ENCODE measurements at regions not wholly inside any gene's neighbourhood (a gene's known extent, or its start where the extent isn't known, plus 50 kb on each side); places are given as distances from the start of the nearest gene placed in this dataset.
"Not testable (repeated sequence)": the region's sequence is repeated elsewhere in the genome, so short reads cannot be mapped to it uniquely, and the experiment has no call there.

DNA sequence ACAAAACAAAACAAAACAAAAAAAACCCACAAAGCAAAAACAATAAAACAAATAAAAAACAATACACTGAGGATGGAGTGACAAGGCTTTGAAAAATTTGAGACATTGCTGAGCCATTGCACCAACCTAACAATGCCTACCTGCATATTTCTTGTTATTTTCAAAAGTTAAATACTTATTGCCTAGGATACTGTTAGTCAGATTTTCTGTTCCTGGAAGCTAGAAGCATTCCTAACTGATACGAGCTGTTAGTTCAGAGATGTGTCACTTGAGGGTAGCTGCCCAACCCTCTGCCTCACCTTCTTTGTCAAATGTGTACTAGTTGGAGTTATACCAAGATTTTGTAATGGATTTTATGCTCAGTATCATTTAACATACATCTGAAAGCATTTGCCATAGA, 187.2 kb downstream of the TXNL1 start:
- H3K27ac ChIP-seq: no peak overlapping the region
- TF ChIP-seq, protein P1, sequence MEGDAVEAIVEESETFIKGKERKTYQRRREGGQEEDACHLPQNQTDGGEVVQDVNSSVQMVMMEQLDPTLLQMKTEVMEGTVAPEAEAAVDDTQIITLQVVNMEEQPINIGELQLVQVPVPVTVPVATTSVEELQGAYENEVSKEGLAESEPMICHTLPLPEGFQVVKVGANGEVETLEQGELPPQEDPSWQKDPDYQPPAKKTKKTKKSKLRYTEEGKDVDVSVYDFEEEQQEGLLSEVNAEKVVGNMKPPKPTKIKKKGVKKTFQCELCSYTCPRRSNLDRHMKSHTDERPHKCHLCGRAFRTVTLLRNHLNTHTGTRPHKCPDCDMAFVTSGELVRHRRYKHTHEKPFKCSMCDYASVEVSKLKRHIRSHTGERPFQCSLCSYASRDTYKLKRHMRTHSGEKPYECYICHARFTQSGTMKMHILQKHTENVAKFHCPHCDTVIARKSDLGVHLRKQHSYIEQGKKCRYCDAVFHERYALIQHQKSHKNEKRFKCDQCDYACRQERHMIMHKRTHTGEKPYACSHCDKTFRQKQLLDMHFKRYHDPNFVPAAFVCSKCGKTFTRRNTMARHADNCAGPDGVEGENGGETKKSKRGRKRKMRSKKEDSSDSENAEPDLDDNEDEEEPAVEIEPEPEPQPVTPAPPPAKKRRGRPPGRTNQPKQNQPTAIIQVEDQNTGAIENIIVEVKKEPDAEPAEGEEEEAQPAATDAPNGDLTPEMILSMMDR (IDR thresholded peaks at IDR 0.05): no peak
- no peak for DNase-seq (ENCODE audit: low spot score)
- H3K4me3 ChIP-seq: no peak overlapping the region

DNA sequence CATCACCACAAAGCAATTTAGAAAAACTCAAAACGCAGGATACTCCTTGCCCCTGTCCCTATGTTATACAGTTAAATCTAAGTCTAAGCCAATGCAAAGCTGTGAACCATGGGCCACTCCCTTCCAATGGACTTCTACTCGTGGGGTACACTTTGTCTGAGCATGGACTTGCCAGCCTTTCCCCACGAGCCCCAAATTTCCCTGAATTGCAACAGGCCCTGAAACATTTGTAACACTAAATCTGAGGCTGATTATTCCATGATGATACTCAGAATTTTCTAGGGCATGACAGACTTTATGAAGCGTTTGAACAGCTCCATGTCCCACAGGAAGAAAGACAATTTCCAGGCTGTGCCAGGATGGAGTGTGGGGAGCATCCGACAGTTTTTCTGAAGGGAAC, 189.6 kb downstream of the TXNL1 start:
- DNase-seq (ENCODE audit: low spot score): no peak
- TF ChIP-seq, protein P1 (IDR thresholded peaks at IDR 0.05): no peak
- no peak overlapping the region for H3K27ac ChIP-seq
- no peak overlapping the region for H3K4me3 ChIP-seq

- no peak overlapping the region for H3K27ac ChIP-seq
- TF ChIP-seq, protein P1 (IDR thresholded peaks at IDR 0.05): no peak
- DNase-seq (ENCODE audit: low spot score): no peak
- no peak overlapping the region for H3K4me3 ChIP-seq
Observed at GRCh38 chr18:56445422-56445821, 193.0 kb downstream of the TXNL1 start.

DNA sequence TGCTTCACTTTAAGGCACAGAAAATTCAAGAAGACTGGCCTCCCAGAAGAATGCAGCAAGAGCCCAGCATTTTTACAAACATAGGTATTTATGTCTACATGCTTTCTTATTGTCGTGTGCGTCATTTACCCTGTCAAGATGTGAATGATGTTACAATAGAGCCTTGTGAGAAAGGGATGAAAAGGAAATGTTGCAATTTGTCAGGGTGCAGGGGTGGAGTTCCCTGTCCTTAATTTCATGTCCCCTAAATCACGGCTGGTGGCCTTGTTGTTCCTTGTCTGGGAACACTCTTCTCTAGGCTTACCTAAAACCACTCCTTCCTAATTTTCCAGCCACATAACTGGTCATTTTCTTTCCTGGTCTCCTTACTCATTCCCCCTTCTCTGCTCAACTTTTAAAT, 194.2 kb downstream of the TXNL1 start:
- no peak overlapping the region for H3K4me3 ChIP-seq
- TF ChIP-seq, protein P1 (IDR thresholded peaks at IDR 0.05): no peak
- H3K27ac ChIP-seq: peak overlapping the region in 1 of 2 donors; percentile 37
- no peak for DNase-seq (ENCODE audit: low spot score)

GRCh38 chr18:56443166-56443907, 195.1 kb downstream of the TXNL1 start:
- TF ChIP-seq, protein P1 (IDR thresholded peaks at IDR 0.05): no peak
- Histone ChIP-seq H3K27ac (peak overlapping the region in 1 of 2 donors; percentile 37), H3K4me3 (no peak overlapping the region)
- DNase-seq (ENCODE audit: low spot score): no peak

- not testable (repeated sequence) for H3K27ac ChIP-seq; DNase-seq (ENCODE audit: low spot score); H3K4me3 ChIP-seq
Observed at GRCh38 chr18:56438480-56438879, 199.9 kb downstream of the TXNL1 start.

DNA sequence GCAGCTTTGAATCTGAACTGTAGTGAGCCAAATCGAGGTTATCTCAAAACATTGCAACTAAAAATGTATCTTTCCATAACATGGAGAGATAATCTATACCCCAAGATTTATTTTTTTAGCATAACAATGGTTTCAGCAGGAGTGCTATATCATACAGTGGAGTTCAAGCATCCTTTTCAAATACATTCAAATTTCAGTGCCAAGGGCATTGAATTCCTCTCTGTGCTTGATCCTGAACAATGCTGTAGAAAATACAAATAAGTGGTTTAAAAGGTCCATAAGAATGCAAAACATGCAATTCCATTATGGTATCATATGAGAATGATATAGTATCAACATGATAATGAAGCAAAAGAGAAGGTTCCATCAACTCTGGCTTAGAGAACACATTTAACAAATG, 201.7 kb downstream of the TXNL1 start:
- TF ChIP-seq, protein P1 (IDR thresholded peaks at IDR 0.05): no peak

More for the DNA sequence above, 201.7 kb downstream of the TXNL1 start:
- DNase-seq (ENCODE audit: low spot score): no peak
- no peak overlapping the region for H3K4me3 ChIP-seq
- H3K27ac ChIP-seq: no peak overlapping the region
